GM06990 (cell line): ENCODE measurements at regions not wholly inside any gene's neighbourhood (a gene's known extent, or its start where the extent isn't known, plus 50 kb on each side); places are given as distances from the start of the nearest gene placed in this dataset.

Experiments
- DNase-seq: peaks from one replicate; pipeline ENCODE4 v3.0.0-alpha.2; 2011; ENCODE audit not compliant: insufficient read length; ENCODE audit errors: extremely low read depth
- H3K27me3 ChIP-seq: replicated peaks from 2 replicates; pipeline ENCODE4 v1.6.0; 2011; ENCODE audit warnings: low read length; ENCODE audit not compliant: control insufficient read depth, insufficient read depth
- H3K36me3 ChIP-seq: 2 replicates; pipeline ENCODE4 v1.5.1; 2011; ENCODE audit warnings: low read length; ENCODE audit not compliant: control insufficient read depth, insufficient read depth
- H3K4me3 ChIP-seq: replicated peaks from 2 replicates; pipeline ENCODE4 v1.5.1; 2011; ENCODE audit warnings: low read depth, mild to moderate bottlenecking, control low read depth, low read length
- TF ChIP-seq, protein P1 (sequence below): IDR thresholded peaks from 2 replicates; pipeline ENCODE4 v1.5.1; 2011; ENCODE audit warnings: low read length, control low read depth, mild to moderate bottlenecking, inconsistent platforms; ENCODE audit not compliant: insufficient read depth, poor library complexity, severe bottlenecking

DNA sequence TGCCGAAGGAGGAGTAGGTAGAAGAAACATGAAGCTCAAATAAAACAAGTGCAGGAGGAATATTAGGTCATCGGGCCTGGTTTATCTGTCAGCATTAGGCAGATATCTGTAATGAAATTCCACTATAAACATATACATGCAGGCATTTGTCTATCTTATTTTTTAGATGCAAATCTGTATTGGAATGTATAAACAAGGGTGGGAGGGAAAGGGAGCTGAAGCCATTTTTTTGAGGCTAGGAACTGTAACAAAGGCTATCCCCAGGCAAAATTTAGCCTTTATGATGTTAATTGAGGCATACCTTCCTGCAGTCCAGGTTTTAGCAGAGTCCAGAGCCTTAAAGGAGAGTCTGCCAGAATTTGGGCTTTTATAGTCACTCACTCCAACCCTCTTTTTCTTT lies 72.5 kb downstream of the PHLDA1 start:
- no peak for DNase-seq
- TF ChIP-seq, protein P1, sequence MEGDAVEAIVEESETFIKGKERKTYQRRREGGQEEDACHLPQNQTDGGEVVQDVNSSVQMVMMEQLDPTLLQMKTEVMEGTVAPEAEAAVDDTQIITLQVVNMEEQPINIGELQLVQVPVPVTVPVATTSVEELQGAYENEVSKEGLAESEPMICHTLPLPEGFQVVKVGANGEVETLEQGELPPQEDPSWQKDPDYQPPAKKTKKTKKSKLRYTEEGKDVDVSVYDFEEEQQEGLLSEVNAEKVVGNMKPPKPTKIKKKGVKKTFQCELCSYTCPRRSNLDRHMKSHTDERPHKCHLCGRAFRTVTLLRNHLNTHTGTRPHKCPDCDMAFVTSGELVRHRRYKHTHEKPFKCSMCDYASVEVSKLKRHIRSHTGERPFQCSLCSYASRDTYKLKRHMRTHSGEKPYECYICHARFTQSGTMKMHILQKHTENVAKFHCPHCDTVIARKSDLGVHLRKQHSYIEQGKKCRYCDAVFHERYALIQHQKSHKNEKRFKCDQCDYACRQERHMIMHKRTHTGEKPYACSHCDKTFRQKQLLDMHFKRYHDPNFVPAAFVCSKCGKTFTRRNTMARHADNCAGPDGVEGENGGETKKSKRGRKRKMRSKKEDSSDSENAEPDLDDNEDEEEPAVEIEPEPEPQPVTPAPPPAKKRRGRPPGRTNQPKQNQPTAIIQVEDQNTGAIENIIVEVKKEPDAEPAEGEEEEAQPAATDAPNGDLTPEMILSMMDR, result no peak
- H3K4me3 ChIP-seq, result no peak overlapping the region

DNA sequence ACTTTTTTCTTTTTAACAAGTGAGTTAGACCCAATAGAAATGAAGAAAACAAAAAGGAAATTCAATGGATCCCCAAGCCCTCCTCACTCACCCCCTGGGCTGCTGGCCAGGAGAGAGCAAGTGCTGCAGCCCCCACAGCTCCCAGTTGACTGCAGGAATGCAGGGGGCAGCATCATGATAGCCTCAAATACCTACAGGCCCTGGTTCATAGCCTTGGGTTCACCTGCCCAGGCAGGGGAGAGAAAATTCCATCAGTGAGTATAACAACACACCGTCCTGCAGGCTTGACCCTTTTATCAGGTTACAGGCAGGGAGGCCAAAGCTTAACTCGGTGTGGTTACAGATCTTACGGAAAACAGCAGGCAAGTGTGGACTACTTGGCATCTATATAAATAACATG lies 76.3 kb downstream of the PHLDA1 start:
- DNase-seq, result no peak

More for the DNA sequence above, 72.5 kb downstream of the PHLDA1 start:
- H3K36me3 ChIP-seq, result no peaks in the 10 kb centered on the region
- H3K27me3 ChIP-seq, result no peaks in the 10 kb centered on the region

DNA sequence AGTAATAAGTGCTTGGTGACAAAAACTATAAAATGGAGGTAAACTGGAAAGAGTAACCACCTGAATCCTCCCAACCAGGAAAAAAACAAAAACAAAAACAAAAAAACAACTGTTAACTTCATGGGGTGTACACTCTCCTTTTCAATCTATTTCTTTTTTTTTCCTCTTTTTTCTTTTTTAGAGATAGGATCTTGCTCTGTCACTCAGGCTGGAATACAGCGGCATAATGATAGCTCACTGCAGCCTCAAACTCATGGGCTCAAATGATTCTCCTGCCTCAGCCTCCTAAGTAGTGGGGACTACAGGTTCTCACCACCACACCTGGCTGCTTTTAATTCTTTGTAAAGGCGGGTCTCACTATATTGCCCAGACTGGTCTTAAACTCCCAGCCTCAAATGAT lies 76.8 kb downstream of the PHLDA1 start:
- no peak for DNase-seq

More for the DNA sequence above, 76.3 kb downstream of the PHLDA1 start:
- no peaks in the 10 kb centered on the region for H3K36me3 ChIP-seq
- no peaks in the 10 kb centered on the region for H3K27me3 ChIP-seq
- H3K4me3 ChIP-seq, result no peak overlapping the region
- TF ChIP-seq, protein P1, result no peak

DNA sequence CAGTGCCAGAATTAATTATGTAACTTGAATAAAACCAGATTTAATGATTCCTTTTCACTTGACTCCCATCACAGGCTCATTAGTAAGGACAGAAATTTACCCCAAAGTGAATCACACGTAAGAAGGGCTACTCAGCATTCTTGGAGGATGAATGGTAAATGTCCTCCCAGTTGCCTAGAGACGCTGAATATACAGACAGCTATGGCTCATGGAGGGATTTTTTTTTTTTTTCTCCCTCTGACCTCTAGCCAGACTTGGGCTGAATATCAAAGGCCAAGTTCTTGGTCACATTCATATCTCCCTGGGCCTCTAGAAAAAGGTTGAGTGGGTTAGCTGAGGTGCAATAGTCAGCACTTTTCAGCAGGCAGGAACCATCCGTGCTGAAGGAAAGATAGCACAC lies 77.5 kb downstream of the PHLDA1 start:
- DNase-seq, result no peak

More for the DNA sequence above, 76.8 kb downstream of the PHLDA1 start:
- Histone ChIP-seq H3K27me3 (no peaks in the 10 kb centered on the region), H3K36me3 (no peaks in the 10 kb centered on the region), H3K4me3 (no peak overlapping the region)
- TF ChIP-seq, protein P1, result no peak

DNA sequence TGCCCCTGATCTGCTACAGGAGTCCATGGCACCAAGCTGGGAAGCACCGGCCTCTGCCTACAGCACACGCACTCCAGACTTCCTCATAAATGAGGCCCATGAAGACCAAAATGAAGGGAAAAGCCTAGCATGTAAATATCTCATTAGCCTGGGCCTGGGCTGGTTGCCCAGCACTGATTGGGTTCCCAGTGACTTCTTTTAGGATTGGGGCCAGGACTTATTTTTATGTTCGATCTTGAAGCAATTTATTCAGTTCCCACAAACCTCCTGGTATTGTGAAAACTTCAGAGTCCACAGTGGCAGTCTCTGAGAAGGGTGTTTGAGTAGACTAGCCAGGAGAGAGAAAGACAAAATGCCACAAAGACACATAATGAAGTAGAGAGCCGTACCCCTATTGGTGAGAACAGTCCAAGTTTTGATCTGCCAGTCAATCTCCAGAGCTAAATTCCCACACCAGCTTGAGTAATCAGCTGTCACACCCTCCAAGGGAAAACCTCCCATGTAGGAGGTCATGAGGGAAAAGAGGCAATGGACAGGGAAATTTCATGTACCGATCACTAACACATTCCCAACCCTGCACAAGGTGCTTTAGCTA lies 78.2 kb downstream of the PHLDA1 start:
- TF ChIP-seq, protein P1, result no peak
- Histone ChIP-seq H3K27me3 (no peaks in the 10 kb centered on the region), H3K4me3 (no peak overlapping the region), H3K36me3 (no peaks in the 10 kb centered on the region)
- no peak for DNase-seq

More for the DNA sequence above, 77.5 kb downstream of the PHLDA1 start:
- Histone ChIP-seq H3K36me3 (no peaks in the 10 kb centered on the region), H3K4me3 (no peak overlapping the region), H3K27me3 (no peaks in the 10 kb centered on the region)
- TF ChIP-seq, protein P1, result no peak
